ENCODE measurements at regions not wholly inside any gene's neighbourhood (a gene's known extent, or its start where the extent isn't known, plus 50 kb on each side); places are given as distances from the start of the nearest gene placed in this dataset.
"Not testable (repeated sequence)": the region's sequence is repeated elsewhere in the genome, so short reads cannot be mapped to it uniquely, and the experiment has no call there.

DNA sequence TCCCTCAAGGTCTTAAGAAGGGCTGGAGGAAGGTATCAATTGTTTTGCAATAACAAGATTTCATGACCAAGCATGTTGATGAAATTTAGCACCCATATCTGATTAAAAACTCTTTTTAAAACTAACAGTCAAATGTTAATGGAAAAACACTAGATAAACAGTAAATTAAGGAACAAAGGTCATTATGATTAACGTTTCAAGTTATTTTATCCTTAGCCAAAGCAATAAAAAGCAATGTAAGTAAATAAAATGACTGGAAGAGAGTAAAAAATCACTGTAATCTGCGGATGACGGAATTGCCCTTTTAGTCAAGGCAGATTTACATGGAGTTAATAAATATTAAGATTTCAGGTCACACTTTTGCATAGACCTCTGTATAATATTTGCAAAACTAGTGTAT, 179.5 kb upstream of the KLF6 start:
- H3K27ac Mint-ChIP-seq, result no peak overlapping the region
- H3K9me3 Mint-ChIP-seq, result peaks cover 0 to 7% of the 10 kb centered on the region in 2 donors
- DNase-seq (no peak), ATAC-seq (no peak)
- no peak overlapping the region for H3K4me3 Mint-ChIP-seq
- H3K27me3 Mint-ChIP-seq, result no peaks in the 10 kb centered on the region
- peaks cover 41% of the 10 kb centered on the region for H3K4me1 Mint-ChIP-seq

DNA sequence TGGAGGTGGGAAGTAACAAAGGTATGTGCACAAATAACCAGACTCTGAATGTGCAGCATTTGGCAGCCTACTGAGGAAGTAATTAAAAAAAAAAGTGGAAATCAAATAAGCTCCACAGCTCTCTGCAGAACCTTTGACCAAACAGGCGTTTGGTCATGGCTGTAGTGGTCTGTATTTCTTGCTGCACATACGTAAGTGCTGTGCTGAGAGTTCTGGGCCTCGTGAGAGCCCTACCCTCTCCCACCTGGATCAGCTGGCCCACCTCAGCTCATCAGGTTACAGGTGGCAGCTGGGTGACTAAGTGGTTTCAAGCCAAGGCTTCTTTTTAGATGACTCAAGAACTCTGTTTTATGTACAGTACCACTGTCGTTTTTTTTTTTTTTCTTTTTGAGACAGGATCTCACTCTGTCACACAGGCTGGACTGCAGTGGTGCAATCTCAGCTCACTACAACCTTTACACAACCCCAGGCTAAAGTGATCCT, 178.2 kb upstream of the KLF6 start:
- Mint-ChIP-seq H3K27ac (no peak overlapping the region), H3K4me1 (peaks cover 43% of the 10 kb centered on the region), H3K27me3 (no peaks in the 10 kb centered on the region), H3K9me3 (peaks cover 0 to 7% of the 10 kb centered on the region in 2 donors), H3K4me3 (no peak overlapping the region)
- ATAC-seq (no peak), DNase-seq (no peak)

DNA sequence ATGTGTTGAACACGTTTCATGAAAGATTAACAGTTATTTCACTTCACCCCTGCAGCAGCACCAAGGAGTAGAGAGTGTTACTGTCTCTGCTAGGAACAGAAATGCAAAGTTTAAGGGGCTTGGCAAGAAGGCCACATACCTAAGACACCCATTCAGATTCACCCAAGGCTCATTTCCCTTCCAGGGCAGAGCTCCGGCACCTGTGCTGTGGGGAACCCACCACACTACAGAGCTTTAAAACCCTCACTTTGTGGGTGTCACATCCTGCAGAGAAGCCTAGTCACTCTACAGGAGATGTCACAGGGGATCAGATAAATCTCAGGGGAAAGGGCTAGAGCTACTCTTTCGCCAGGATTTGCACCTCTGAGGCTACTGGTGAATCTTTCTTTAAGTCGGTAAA, 176.1 kb upstream of the KLF6 start:
- Mint-ChIP-seq H3K9me3 (peaks cover 0 to 2% of the 10 kb centered on the region in 2 donors), H3K4me1 (peaks cover 43% of the 10 kb centered on the region), H3K27me3 (no peaks in the 10 kb centered on the region), H3K4me3 (peak overlapping the region; percentile 36 to 70), H3K27ac (peak overlapping the region; percentile 59 to 64)
- DNase-seq (peak; percentile 50 to 57), ATAC-seq (peak; percentile 99)

- peaks cover 43% of the 10 kb centered on the region for H3K4me1 Mint-ChIP-seq
- no peak overlapping the region for H3K4me3 Mint-ChIP-seq
- no peaks in the 10 kb centered on the region for H3K9me3 Mint-ChIP-seq
- H3K27ac Mint-ChIP-seq, result no peak overlapping the region
- DNase-seq (no peak), ATAC-seq (no peak)
- no peaks in the 10 kb centered on the region for H3K27me3 Mint-ChIP-seq
Measured at GRCh38 chr10:3960496-3960895, 175.5 kb upstream of the KLF6 start.

DNA sequence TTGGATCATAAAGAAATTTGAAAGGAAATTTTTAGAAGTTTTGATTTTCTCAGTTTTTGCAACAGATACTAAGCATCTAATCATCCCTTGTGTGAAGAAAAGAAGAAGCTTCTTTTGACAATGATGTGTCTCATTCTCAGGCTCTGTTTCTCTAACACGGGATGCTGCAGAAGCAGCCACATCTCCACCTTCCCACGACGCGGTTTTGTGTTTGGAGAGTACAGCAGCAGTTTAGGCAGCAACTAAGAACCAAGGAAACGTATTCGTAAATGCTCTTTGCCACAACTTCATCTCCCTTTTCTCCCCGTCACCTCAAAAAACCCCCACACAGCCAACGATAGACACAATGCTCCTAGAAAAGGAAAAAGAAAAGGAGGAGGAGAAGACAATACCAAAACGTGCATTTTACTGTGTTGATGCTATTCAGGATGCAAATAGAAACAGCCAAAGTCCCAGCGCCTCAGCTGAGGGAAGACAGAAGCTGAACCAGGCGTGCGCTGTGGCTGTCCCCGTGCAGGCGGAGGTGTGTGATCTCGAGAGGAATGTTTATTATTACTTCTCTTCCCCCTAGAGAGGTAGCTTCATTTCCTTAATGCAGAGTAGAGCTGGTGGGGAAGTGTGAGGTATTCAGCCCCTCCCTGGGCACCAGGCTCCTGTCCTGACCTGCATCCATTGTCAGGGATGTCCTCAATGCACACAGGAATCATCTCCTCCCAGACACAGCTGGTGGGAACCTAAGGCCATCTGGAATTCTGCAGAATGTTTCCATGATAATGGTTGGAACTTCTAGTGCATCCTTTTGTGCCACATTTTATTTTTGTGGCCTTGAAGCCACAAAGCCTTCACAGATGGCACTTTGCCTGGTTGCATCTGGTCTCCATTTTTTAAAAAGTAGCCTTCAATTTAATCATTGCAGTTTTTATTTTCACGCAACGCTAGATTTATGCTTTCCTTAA, 174.6 kb upstream of the KLF6 start:
- Mint-ChIP-seq H3K27me3 (no peaks in the 10 kb centered on the region), H3K9me3 (no peaks in the 10 kb centered on the region), H3K27ac (peak overlapping the region in 1 of 2 donors; percentile 5), H3K4me1 (peaks cover 43% of the 10 kb centered on the region), H3K4me3 (peak overlapping the region in 1 of 2 donors; percentile 2)
- ATAC-seq (no peak), DNase-seq (no peak)

GRCh38 chr10:3958472-3958996, 173.5 kb upstream of the KLF6 start:
- H3K27ac Mint-ChIP-seq, result peak overlapping the region in 1 of 2 donors; percentile 87
- no peaks in the 10 kb centered on the region for H3K9me3 Mint-ChIP-seq
- peaks cover 36% of the 10 kb centered on the region for H3K4me1 Mint-ChIP-seq
- ATAC-seq (no peak), DNase-seq (no peak)
- H3K27me3 Mint-ChIP-seq, result no peaks in the 10 kb centered on the region
- H3K4me3 Mint-ChIP-seq, result no peak overlapping the region

GRCh38 chr10:3955955-3956617, 171.1 kb upstream of the KLF6 start:
- Mint-ChIP-seq H3K27me3 (no peaks in the 10 kb centered on the region), H3K27ac (no peak overlapping the region), H3K4me1 (peaks cover 28% of the 10 kb centered on the region), H3K9me3 (no peaks in the 10 kb centered on the region), H3K4me3 (no peak overlapping the region)
- ATAC-seq, result no peak
- no peak for DNase-seq

- Mint-ChIP-seq H3K27ac (no peak overlapping the region), H3K4me3 (no peak overlapping the region)
Measured at GRCh38 chr10:3955493-3955892, 170.5 kb upstream of the KLF6 start.

GRCh38 chr10:3954615-3955014, 169.6 kb upstream of the KLF6 start:
- no peak overlapping the region for H3K4me3 Mint-ChIP-seq
- no peak for DNase-seq
- H3K27ac Mint-ChIP-seq, result no peak overlapping the region
- peaks cover 28% of the 10 kb centered on the region for H3K4me1 Mint-ChIP-seq
- H3K27me3 Mint-ChIP-seq, result no peaks in the 10 kb centered on the region
- no peak for ATAC-seq
- H3K9me3 Mint-ChIP-seq, result no peaks in the 10 kb centered on the region

More at GRCh38 chr10:3955493-3955892, 170.5 kb upstream of the KLF6 start:
- peaks cover 28% of the 10 kb centered on the region for H3K4me1 Mint-ChIP-seq
- no peaks in the 10 kb centered on the region for H3K27me3 Mint-ChIP-seq
- ATAC-seq, result no peak
- H3K9me3 Mint-ChIP-seq, result no peaks in the 10 kb centered on the region
- no peak for DNase-seq

DNA sequence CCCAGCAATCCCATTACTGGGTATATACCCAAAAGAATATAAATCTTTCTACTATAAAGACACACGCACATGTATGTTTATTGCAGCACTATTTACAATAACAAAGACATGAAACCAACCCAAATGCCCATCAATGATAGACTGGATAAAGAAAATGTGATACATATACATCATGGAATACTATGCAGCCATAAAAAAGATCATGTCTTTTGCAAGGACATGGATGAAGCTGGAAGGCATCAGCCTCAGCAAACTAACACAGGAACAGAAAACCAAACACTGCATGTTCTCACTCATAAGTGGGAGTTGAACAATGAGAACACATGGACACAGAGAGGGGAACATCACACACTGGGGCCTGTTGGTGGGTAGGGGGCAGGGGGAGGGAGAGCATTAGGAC, 169.0 kb upstream of the KLF6 start:
- peaks cover 30% of the 10 kb centered on the region for H3K4me1 Mint-ChIP-seq
- H3K4me3 Mint-ChIP-seq, H3K27ac Mint-ChIP-seq, H3K9me3 Mint-ChIP-seq, DNase-seq, H3K27me3 Mint-ChIP-seq, ATAC-seq: not testable (repeated sequence)

DNA sequence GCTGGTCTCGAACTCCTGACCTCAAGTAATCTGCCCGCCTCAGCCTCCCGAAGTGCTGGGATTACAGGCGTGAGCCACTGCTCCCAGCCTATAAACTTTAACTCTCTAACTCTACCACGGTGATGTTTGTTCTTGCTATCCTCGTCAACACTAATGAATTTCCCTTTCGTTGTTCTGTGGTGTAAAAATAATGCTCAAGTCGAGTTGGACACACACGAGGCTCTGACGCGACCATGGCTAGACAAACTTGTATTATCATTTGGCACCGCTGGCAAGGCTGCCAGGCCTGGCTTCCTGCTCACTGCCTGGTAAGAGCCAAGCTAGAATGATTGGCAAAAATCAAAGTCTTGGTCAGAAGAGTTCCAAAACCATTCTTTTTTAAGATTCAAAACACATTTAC, 167.0 kb upstream of the KLF6 start:
- no peaks in the 10 kb centered on the region for H3K27me3 Mint-ChIP-seq
- H3K9me3 Mint-ChIP-seq, result no peaks in the 10 kb centered on the region
- no peak overlapping the region for H3K27ac Mint-ChIP-seq
- no peak for ATAC-seq
- no peak overlapping the region for H3K4me3 Mint-ChIP-seq
- no peak for DNase-seq
- peaks cover 50% of the 10 kb centered on the region for H3K4me1 Mint-ChIP-seq

DNA sequence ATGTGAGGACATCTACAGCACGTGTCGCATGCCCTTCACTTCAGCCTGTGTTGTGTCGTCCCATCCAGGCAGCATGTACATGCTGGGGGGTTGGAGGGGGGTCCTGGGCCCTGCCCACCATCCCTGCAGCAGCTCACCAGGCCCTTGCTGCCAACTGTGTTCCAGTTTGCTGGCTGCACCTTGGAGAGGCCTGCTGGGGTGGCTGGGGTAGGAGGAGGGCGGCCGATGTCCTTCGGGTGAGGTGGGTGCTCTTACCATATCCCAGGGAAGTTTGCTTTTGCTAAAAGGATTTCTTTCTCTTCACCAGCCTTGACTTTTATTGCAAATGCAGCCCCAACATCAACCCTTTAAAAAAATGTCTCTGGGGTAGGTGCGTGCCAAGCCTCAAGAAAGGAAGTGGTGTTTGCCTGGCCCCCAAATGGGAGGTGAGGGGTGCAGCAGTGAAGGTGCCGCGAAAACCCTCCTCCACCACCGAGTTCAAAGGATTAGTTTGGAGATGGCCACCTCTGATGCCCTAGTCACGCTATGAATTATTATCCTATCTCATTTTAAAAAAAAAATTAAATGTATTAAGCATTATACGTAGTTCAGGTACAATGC, 165.8 kb upstream of the KLF6 start:
- Mint-ChIP-seq H3K27ac (peak overlapping the region in 1 of 2 donors; percentile 64), H3K4me3 (peak overlapping the region; percentile 30 to 64), H3K27me3 (no peaks in the 10 kb centered on the region), H3K4me1 (peaks cover 62% of the 10 kb centered on the region), H3K9me3 (no peaks in the 10 kb centered on the region)
- ATAC-seq, result peak; percentile 61
- peak; percentile 55 to 56 for DNase-seq

DNA sequence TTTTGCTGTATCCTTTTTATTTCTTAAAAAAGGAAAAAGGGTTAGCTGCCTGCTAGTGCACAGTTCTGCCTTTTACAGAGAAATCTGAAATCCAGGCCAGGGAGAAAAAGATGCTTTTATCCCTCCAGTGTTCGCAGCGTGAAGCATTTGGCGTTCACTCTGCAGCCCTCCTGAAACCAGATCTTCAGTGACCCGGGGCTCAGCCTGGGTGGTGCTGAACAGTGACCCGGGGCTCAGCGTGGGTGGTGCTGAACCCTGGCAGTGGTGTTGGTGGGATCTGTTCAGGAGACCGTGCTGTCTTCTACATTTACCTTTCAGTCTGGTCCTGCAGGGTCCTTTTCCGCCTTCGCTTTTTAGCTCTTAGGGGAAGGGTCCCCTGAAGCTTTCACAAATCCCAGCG, 164.7 kb upstream of the KLF6 start:
- Mint-ChIP-seq H3K4me3 (peak overlapping the region; percentile 28 to 64), H3K27ac (peak overlapping the region in 1 of 2 donors; percentile 78), H3K9me3 (no peaks in the 10 kb centered on the region), H3K27me3 (no peaks in the 10 kb centered on the region), H3K4me1 (peaks cover 73% of the 10 kb centered on the region)
- no peak for ATAC-seq
- no peak for DNase-seq

- H3K4me3 Mint-ChIP-seq, result peak overlapping the region; percentile 65
- no peaks in the 10 kb centered on the region for H3K27me3 Mint-ChIP-seq
- peak; percentile 97 for ATAC-seq
- H3K9me3 Mint-ChIP-seq, result no peaks in the 10 kb centered on the region
- H3K4me1 Mint-ChIP-seq, result peaks cover 74% of the 10 kb centered on the region
- peak overlapping the region; percentile 94 to 95 for H3K27ac Mint-ChIP-seq
- peak; percentile 66 to 87 for DNase-seq
Measured at GRCh38 chr10:3948843-3949242, 163.8 kb upstream of the KLF6 start.
